ENCODE measurements at regions not wholly inside any gene's neighbourhood (a gene's known extent, or its start where the extent isn't known, plus 50 kb on each side); places are given as distances from the start of the nearest gene placed in this dataset.
A peak's percentile ranks its signal among the peaks of the same experiment; 100 is the strongest.

GRCh38 chr10:131474416-131474815, 162.9 kb upstream of the TCERG1L start:
- no peak for TF ChIP-seq CTCF (IDR thresholded peaks at IDR 0.05; ENCODE audit: low read depth, low read length)
- no peak for DNase-seq (ENCODE audit: extremely low read depth, low read depth)

- TF ChIP-seq CTCF (IDR thresholded peaks at IDR 0.05; ENCODE audit: low read depth, low read length), result no peak
- DNase-seq (ENCODE audit: extremely low read depth, low read depth), result no peak
Measured at GRCh38 chr10:131475043-131475442, 163.5 kb upstream of the TCERG1L start.

- no peak for TF ChIP-seq CTCF (IDR thresholded peaks at IDR 0.05; ENCODE audit: low read depth, low read length)
- no peak for DNase-seq (ENCODE audit: extremely low read depth, low read depth)
Measured at GRCh38 chr10:131475803-131476202, 164.3 kb upstream of the TCERG1L start.

GRCh38 chr10:131477457-131478121, 166.1 kb upstream of the TCERG1L start:
- DNase-seq (ENCODE audit: extremely low read depth, low read depth), result no peak
- no peak for TF ChIP-seq CTCF (IDR thresholded peaks at IDR 0.05; ENCODE audit: low read depth, low read length)

- no peak for TF ChIP-seq CTCF (IDR thresholded peaks at IDR 0.05; ENCODE audit: low read depth, low read length)
Measured at GRCh38 chr10:131478377-131478989, 167.0 kb upstream of the TCERG1L start.

GRCh38 chr10:131480066-131480465, 168.5 kb upstream of the TCERG1L start:
- DNase-seq (ENCODE audit: extremely low read depth, low read depth), result no peak
- no peak for TF ChIP-seq CTCF (IDR thresholded peaks at IDR 0.05; ENCODE audit: low read depth, low read length)

More at GRCh38 chr10:131478377-131478989, 167.0 kb upstream of the TCERG1L start:
- DNase-seq (ENCODE audit: extremely low read depth, low read depth), result no peak

GRCh38 chr10:131480861-131481260, 169.3 kb upstream of the TCERG1L start:
- TF ChIP-seq CTCF (IDR thresholded peaks at IDR 0.05; ENCODE audit: low read depth, low read length), result no peak

More at GRCh38 chr10:131480861-131481260, 169.3 kb upstream of the TCERG1L start:
- DNase-seq (ENCODE audit: extremely low read depth, low read depth), result peak; percentile 20
